GM18951 (cell line): ENCODE measurements at regions not wholly inside any gene's neighbourhood (a gene's known extent, or its start where the extent isn't known, plus 50 kb on each side); places are given as distances from the start of the nearest gene placed in this dataset.

Experiments
- POLR2A ChIP-seq: IDR thresholded peaks from 4 replicates; pipeline ENCODE4 v1.6.1; 2011; ENCODE audit warnings: mild to moderate bottlenecking; ENCODE audit not compliant: insufficient read length, insufficient read depth; ENCODE audit errors: extremely low read depth
- in situ Hi-C: fragments of 300-500 bp; cut with MboI; formaldehyde crosslinking; loops from one replicate; pipeline ENCODE4 v1.12.0; 2022; ENCODE audit warnings: low sequenced_read_pairs, mixed read lengths, inconsistent platforms; ENCODE audit not compliant: unreplicated experiment

DNA sequence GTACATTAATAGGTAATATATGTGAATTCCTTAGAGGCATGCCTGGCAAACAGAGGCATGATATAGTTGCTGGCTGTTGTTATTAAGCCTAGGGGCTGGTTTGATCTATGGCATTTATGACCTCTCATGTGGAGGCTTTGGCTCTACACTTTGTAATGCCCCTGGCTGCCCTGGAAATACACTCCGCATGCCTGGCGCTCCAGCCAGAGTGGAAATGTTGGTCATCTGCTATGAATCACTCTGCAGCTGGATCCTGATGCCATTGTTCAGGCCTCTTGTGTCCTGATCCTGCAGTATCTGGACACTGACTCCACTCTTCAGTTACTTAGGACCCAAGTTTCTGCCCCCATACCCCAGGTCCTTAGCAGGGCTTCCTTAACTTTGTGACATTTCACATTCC, 200.5 kb upstream of the PCSK2 start:
- in situ Hi-C loops: no loop called here
- TF ChIP-seq POLR2A: no peak

DNA sequence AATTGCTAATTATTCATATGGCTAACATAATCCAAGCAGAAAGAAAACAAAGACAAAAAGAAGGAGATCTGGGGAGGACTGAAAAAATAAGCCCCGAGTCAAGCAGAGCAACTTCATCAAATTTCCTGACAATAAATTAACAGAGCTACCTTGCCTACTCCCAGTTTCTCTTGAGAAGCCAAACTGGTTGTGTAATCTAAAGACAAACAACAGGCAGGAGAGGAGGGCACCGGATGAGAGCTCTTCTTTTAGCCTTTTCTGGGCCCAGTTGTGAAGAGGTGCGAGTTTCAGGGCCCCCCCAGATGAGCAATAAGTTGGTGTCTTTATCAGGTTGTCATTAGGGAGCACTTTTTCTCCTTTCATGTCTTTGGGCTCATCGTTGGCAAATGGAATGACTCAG, 197.1 kb upstream of the PCSK2 start:
- in situ Hi-C loops: no loop called here
- no peak for TF ChIP-seq POLR2A

- no peak for TF ChIP-seq POLR2A
- in situ Hi-C loops: no loop called here
Observed at GRCh38 chr20:17036541-17036940, 190.3 kb upstream of the PCSK2 start.

- TF ChIP-seq POLR2A: no peak
- in situ Hi-C loops: no loop called here
Observed at GRCh38 chr20:17042122-17042521, 184.7 kb upstream of the PCSK2 start.

DNA sequence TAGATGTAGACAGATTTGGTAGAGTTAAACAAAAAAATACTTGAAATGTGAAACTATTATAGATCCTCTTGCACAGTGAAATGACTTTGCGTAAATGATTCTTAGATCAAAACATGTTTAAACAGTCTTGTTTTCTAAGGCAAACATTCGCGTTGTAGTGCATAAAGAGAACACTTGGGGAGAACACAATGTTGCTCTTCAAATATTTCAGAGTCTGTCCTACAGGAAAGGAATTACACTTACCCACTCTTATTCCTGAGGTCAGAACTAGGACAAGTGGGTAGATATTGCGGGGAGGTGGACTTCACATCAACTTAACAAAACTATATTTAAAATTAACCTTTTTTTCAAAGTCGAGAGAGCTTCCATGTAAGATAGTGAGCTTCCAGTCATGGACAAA, 183.5 kb upstream of the PCSK2 start:
- no peak for TF ChIP-seq POLR2A
- in situ Hi-C loops: no loop called here

- TF ChIP-seq POLR2A: no peak
- in situ Hi-C loops: no loop called here
Observed at GRCh38 chr20:17044891-17045290, 181.9 kb upstream of the PCSK2 start.

DNA sequence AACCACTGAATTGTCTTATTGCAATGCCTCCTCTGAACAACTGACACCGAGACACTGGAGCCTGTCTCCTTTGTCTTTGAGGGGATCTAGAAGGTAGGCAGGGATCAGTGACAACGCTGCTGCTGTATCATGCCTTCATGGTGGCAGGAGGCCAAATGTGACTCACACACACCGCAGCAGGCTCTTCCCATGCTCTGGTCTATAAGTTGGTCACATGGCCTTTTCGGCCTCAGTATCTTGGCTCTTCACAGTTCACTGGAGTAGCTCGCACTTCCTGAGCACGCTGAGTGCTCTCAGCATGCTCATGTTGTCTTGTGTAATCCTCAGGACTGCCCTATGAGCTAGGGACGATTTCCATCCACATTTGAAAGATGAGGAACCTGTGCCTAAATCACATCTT, 167.4 kb upstream of the PCSK2 start:
- TF ChIP-seq POLR2A: no peak
- in situ Hi-C loops: no loop called here

DNA sequence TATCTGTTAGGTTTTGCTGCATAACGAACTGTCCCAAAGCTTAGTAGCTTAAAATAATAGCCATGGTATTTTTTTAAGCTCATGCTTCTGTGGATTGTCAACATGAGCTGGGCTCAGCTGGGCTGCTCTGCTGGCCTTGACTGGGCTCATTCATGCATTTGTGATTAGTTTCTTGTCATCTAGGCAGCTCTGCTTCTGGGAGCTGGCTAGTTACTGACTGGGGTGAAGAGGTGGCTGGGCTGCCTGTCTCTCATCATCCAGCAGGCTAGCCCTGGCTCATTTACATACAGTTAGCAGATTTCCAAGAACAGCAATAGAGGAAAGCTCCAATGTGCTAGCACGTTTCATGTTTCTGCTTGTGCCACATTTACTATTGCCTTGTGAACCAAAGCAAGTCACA, 165.1 kb upstream of the PCSK2 start:
- in situ Hi-C loops: no loop called here

GRCh38 chr20:17062712-17063111, 164.1 kb upstream of the PCSK2 start:
- in situ Hi-C loops: no loop called here
- no peak for TF ChIP-seq POLR2A

More for the DNA sequence above, 165.1 kb upstream of the PCSK2 start:
- TF ChIP-seq POLR2A: no peak

- TF ChIP-seq POLR2A: no peak
- in situ Hi-C loops: no loop called here
Observed at GRCh38 chr20:17066902-17067301, 159.9 kb upstream of the PCSK2 start.

GRCh38 chr20:17068084-17068711, 158.6 kb upstream of the PCSK2 start:
- in situ Hi-C loops: no loop called here
- TF ChIP-seq POLR2A: no peak

- in situ Hi-C loops: no loop called here
- no peak for TF ChIP-seq POLR2A
Observed at GRCh38 chr20:17077030-17077429, 149.8 kb upstream of the PCSK2 start.

DNA sequence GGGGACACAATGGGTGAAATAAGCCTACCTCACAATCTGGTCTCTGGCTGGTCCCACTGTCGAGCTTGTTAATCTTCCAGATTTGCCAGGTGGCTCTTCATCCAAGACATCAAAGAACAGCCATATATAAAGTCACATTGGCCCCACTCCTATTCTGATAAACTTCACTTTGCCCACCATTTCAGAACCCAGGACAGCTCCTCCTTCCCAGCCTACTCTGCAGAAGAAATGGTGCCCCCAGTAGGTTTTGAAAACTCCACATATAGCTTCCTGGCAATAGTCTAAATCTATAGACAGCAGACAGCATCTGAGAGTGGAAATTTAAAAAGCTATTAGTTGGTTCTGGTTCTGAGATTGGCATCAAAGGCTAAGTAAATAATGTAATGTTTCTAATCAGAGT, 143.1 kb upstream of the PCSK2 start:
- no peak for TF ChIP-seq POLR2A
- in situ Hi-C loops: no loop called here

DNA sequence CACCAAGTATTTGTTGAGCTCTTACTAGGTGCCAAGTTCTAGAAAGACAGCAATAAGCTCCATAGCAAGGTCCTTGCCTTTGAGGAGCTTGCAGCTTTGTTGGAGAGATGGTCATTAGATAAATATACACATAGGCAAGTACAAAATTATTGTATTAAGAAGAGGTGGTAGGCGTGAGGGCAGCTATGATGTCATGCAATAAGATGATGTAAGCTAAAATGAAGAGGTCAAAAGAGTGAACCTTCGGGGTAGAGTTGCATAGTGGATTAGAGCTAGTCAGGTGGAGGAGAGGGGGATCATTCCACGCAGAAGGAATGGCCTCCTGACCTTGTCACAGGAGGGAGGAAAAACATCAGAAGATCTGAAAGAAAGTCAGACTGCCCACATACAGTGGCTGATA, 141.9 kb upstream of the PCSK2 start:
- in situ Hi-C loops: no loop called here
- no peak for TF ChIP-seq POLR2A

- in situ Hi-C loops: no loop called here
- no peak for TF ChIP-seq POLR2A
Observed at GRCh38 chr20:17093782-17094181, 133.1 kb upstream of the PCSK2 start.
